ENCODE measurements at regions not wholly inside any gene's neighbourhood (a gene's known extent, or its start where the extent isn't known, plus 50 kb on each side); places are given as distances from the start of the nearest gene placed in this dataset.

DNA sequence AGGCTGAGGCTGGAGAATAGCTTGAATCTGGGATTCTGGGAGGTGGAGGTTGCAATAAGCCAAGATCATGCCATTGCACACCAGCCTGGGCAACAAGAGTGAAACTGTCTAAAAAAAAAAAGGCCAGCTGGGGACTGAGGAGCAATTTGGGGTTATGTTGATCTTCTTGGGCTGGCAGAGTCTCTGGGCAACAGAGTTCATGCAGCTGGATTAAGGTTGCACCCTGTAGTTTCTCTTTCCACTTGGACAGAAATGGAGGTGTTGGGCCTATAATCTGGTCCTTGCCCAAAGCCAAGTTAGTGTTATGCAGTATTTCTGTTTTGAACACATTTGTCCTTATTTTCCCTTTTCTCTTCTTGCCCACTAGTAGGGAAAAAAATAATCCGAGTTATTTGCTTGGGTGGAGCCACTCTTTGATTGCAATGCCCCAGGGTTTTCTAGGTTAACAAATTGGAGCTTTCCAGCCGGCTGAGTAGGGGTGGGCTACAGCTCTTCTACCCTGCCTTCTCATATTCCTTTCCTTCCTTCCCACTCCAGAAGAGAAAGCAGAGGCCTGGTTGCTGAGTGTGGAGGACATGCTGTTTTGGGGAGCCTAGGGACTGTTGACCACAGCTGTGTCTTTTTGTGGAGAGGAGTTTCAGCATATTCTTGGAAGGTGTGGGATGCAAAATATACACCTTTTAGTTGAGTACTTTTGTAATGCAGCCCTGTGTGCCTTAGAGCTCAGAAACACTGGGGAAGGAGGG is 213.9 kb downstream of the SOX4 start:
- Mint-ChIP-seq H3K27ac (ENCODE audit: unreplicated experiment) (peak overlapping the region; percentile 89), H3K4me3 (ENCODE audit: unreplicated experiment) (peak overlapping the region; percentile 4), H3K4me1 (ENCODE audit: low read depth, unreplicated experiment) (peaks cover 25% of the 10 kb centered on the region), H3K9me3 (ENCODE audit: unreplicated experiment) (no peaks in the 10 kb centered on the region), H3K36me3 (ENCODE audit: low read depth, unreplicated experiment) (no peaks in the 10 kb centered on the region), H3K27me3 (ENCODE audit: low read depth, unreplicated experiment) (no peaks in the 10 kb centered on the region)
- H4K20me1 ChIP-seq (ENCODE audit: insufficient read depth, low read length): no peaks in the 10 kb centered on the region
- no peak for DNase-seq (ENCODE audit: low read depth)
- H3K9me3 ChIP-seq (ENCODE audit: insufficient read depth, low read depth, low read length): no peaks in the 10 kb centered on the region
- peak overlapping the region; percentile 12 for H2AFZ ChIP-seq (ENCODE audit: low read depth, low read length)
- peak overlapping the region; percentile 43 for H3K27ac ChIP-seq (ENCODE audit: low read depth, low read length)
- peak overlapping the region; percentile 29 for H3K9ac ChIP-seq (ENCODE audit: low read length)
- no peaks in the 10 kb centered on the region for H3K27me3 ChIP-seq (ENCODE audit: insufficient read depth, low read length)
- H3K4me2 ChIP-seq (ENCODE audit: low read length): peak overlapping the region; percentile 76
- TF ChIP-seq, protein P1, sequence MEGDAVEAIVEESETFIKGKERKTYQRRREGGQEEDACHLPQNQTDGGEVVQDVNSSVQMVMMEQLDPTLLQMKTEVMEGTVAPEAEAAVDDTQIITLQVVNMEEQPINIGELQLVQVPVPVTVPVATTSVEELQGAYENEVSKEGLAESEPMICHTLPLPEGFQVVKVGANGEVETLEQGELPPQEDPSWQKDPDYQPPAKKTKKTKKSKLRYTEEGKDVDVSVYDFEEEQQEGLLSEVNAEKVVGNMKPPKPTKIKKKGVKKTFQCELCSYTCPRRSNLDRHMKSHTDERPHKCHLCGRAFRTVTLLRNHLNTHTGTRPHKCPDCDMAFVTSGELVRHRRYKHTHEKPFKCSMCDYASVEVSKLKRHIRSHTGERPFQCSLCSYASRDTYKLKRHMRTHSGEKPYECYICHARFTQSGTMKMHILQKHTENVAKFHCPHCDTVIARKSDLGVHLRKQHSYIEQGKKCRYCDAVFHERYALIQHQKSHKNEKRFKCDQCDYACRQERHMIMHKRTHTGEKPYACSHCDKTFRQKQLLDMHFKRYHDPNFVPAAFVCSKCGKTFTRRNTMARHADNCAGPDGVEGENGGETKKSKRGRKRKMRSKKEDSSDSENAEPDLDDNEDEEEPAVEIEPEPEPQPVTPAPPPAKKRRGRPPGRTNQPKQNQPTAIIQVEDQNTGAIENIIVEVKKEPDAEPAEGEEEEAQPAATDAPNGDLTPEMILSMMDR (IDR thresholded peaks at IDR 0.05; ENCODE audit: insufficient read depth, low read depth, low read length): no peak
- FAIRE-seq: no peak
- no peaks in the 10 kb centered on the region for H3K79me2 ChIP-seq (ENCODE audit: insufficient read depth, low read length)
- peaks cover 27% of the 10 kb centered on the region for H3K4me1 ChIP-seq (ENCODE audit: insufficient read depth, low read length)
- no peak overlapping the region for H3K4me3 ChIP-seq (ENCODE audit: insufficient read depth, low read depth, low read length)
- no peaks in the 10 kb centered on the region for H3K36me3 ChIP-seq (ENCODE audit: insufficient read depth, low read length)

DNA sequence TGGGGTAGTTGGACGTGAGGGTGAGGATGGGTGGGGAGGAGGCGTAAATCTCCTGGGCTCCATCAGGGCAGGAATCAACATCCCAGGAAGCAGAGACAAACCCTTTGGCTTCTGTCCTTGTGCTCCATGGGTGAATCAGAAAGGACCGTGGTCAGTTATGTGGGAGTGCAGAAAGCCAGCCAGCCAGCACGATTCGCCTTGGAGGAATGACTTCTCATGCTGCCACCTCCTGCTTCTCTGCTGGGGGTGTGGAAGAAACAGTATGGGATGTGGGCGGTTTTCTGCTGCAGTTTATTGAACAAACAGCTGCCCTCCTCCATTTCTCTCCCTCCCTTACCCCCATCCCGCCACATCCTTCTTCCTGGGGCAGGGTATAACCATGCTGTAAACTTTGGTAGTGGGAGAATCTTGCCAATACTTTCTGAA is 214.5 kb downstream of the SOX4 start:
- DNase-seq (ENCODE audit: low read depth): peak; percentile 82
- H3K27ac Mint-ChIP-seq (ENCODE audit: unreplicated experiment): peak overlapping the region; percentile 89
- H3K36me3 Mint-ChIP-seq (ENCODE audit: low read depth, unreplicated experiment): no peaks in the 10 kb centered on the region
- Histone ChIP-seq H2AFZ (ENCODE audit: low read depth, low read length) (peak overlapping the region; percentile 12), H3K9me3 (ENCODE audit: insufficient read depth, low read depth, low read length) (no peaks in the 10 kb centered on the region), H3K4me2 (ENCODE audit: low read length) (peak overlapping the region; percentile 76), H3K27me3 (ENCODE audit: insufficient read depth, low read length) (no peaks in the 10 kb centered on the region), H3K27ac (ENCODE audit: low read depth, low read length) (peak overlapping the region; percentile 43), H3K4me3 (ENCODE audit: insufficient read depth, low read depth, low read length) (peak overlapping the region; percentile 26), H3K79me2 (ENCODE audit: insufficient read depth, low read length) (no peaks in the 10 kb centered on the region), H3K4me1 (ENCODE audit: insufficient read depth, low read length) (peaks cover 27% of the 10 kb centered on the region), H4K20me1 (ENCODE audit: insufficient read depth, low read length) (no peaks in the 10 kb centered on the region), H3K9ac (ENCODE audit: low read length) (peak overlapping the region; percentile 29), H3K36me3 (ENCODE audit: insufficient read depth, low read length) (no peaks in the 10 kb centered on the region)
- FAIRE-seq: no peak
- peaks cover 24% of the 10 kb centered on the region for H3K4me1 Mint-ChIP-seq (ENCODE audit: low read depth, unreplicated experiment)
- no peaks in the 10 kb centered on the region for H3K9me3 Mint-ChIP-seq (ENCODE audit: unreplicated experiment)
- H3K27me3 Mint-ChIP-seq (ENCODE audit: low read depth, unreplicated experiment): no peaks in the 10 kb centered on the region
- TF ChIP-seq EZH2 (IDR thresholded peaks at IDR 0.05; ENCODE audit: insufficient read depth, low read length): no peak
- TF ChIP-seq, protein P1 (IDR thresholded peaks at IDR 0.05; ENCODE audit: insufficient read depth, low read depth, low read length): no peak
- no peak overlapping the region for H3K4me3 Mint-ChIP-seq (ENCODE audit: unreplicated experiment)
